HepG2 (cell line): ENCODE measurements at regions not wholly inside any gene's neighbourhood (a gene's known extent, or its start where the extent isn't known, plus 50 kb on each side); places are given as distances from the start of the nearest gene placed in this dataset.

ENCODE experiments used
- ATAC-seq: fragments of 200-7000 bp; cut with Tn5 transposase; 3 replicates; pipeline ENCODE4 v1.9.1; 2020; ENCODE audit warnings: mild to moderate bottlenecking, moderate library complexity
- BruUV-seq: library from RNA; stranded (reverse); fragments of 400-500 nt; replicated peaks from 2 replicates; lab custom pipeline; 2021; lab: Mats Ljungman, UMichigan
- CTCF ChIA-PET: fragments of 300-600 bp; formaldehyde crosslinking; extraction: SDS; loops from one replicate; lab custom pipeline; 2021; ENCODE audit warnings: low total read pairs, inconsistent platforms, low intra/inter-chr PET ratio; lab: Yijun Ruan, JAX
- POLR2A ChIA-PET: fragments of 350-600 bp; sonication (Branson Sonifier 250); formaldehyde crosslinking; loops from one replicate; lab custom pipeline; 2020; ENCODE audit warnings: antibody characterized with exemption, inconsistent platforms; lab: Yijun Ruan, JAX
- DNase-seq: peaks from one replicate; pipeline ENCODE4 v3.0.0-alpha.2; 2015; ENCODE audit warnings: low spot score
- FAIRE-seq: peaks from 3 replicates; lab custom pipeline; 2011; peaks lifted over from hg19 to GRCh38; lab: Jason Lieb, UNC
- H2AFZ ChIP-seq: one replicate; pipeline ENCODE4 v1.6.1; 2011; ENCODE audit warnings: low read length, inconsistent platforms
- H3K27ac ChIP-seq: fragments of 300-600 bp; 3 replicates; pipeline ENCODE4 v1.8.0; 2011; ENCODE audit warnings: mixed run types, mild to moderate bottlenecking, mixed read lengths, low read length, inconsistent platforms; ENCODE audit not compliant: insufficient read depth; ENCODE audit errors: extremely low read length
- H3K27me3 ChIP-seq, 2 experiments: fragments of 200-600 bp in 1 of 2; 2 replicates in 1 of 2; 3 replicates in 1 of 2; pipeline versions ENCODE4 v1.6.0 to v1.8.0; 2011; ENCODE audit warnings: low read length in 2 of 2, mild to moderate bottlenecking in 2 of 2, moderate library complexity in 2 of 2, inconsistent platforms in 1 of 2; ENCODE audit not compliant: insufficient read depth in 2 of 2, control insufficient read depth in 1 of 2
- H3K36me3 ChIP-seq, 2 experiments: fragments of 200-600 bp in 1 of 2; replicated peaks in 1 of 2; 2 replicates in 1 of 2; 3 replicates in 1 of 2; pipeline versions ENCODE4 v1.5.1 to v1.8.0; 2011; ENCODE audit warnings: low read length in 2 of 2, inconsistent platforms in 1 of 2; ENCODE audit not compliant: insufficient read depth in 2 of 2, control insufficient read depth in 1 of 2
- H3K4me1 ChIP-seq: 2 replicates; pipeline ENCODE4 v1.5.1; 2012; ENCODE audit warnings: low read length, inconsistent platforms; ENCODE audit not compliant: insufficient read depth
- H3K4me2 ChIP-seq: 2 replicates; pipeline ENCODE4 v1.6.0; 2011; ENCODE audit warnings: low read depth, low read length, inconsistent platforms
- H3K4me3 ChIP-seq, 3 experiments: fragments of 200-600 bp in 1 of 3; sonication (generic), shearing (Covaris generic) in 1 of 3; replicated peaks in 1 of 3; 2 replicates each; pipeline ENCODE4 v1.5.1; 2011 to 2016; ENCODE audit warnings: low read length in 3 of 3, inconsistent platforms in 2 of 3, low read depth in 2 of 3, mild to moderate bottlenecking in 2 of 3, control low read depth in 1 of 3, mixed read lengths in 1 of 3; ENCODE audit not compliant: insufficient read depth in 1 of 3
- H3K79me2 ChIP-seq: one replicate; pipeline ENCODE4 v1.6.1; 2011; ENCODE audit warnings: low read length, inconsistent platforms; ENCODE audit not compliant: insufficient read depth
- H3K9ac ChIP-seq: 2 replicates; pipeline ENCODE4 v1.6.0; 2011; ENCODE audit warnings: mild to moderate bottlenecking, low read depth, low read length, inconsistent platforms; ENCODE audit not compliant: insufficient read depth
- H3K9me3 ChIP-seq: 2 replicates; pipeline ENCODE4 v1.5.1; 2012; ENCODE audit warnings: mild to moderate bottlenecking, low read length
- H4K20me1 ChIP-seq: 2 replicates; pipeline ENCODE4 v1.6.0; 2011; ENCODE audit warnings: inconsistent platforms, mild to moderate bottlenecking, low read length, moderate library complexity; ENCODE audit not compliant: insufficient read depth
- BCL6 ChIP-seq: IDR thresholded peaks from 2 replicates; pipeline ENCODE4 v1.6.1; 2016; ENCODE audit warnings: missing genetic modification reagents, missing compliant biosample characterization
- CEBPB ChIP-seq: IDR thresholded peaks from 2 replicates; pipeline ENCODE4 v1.6.1; 2011; ENCODE audit warnings: low read depth, low read length, improper control_type of control experiment, borderline replicate concordance
- ETV5 ChIP-seq: IDR thresholded peaks from 2 replicates; pipeline ENCODE4 v1.6.1; 2018; ENCODE audit warnings: missing biosample characterization, missing genetic modification reagents, inconsistent platforms, borderline replicate concordance
- KIAA2018 ChIP-seq: sonication (generic); formaldehyde crosslinking; IDR thresholded peaks from 2 replicates; pipeline ENCODE4 v1.5.0; 2020; ENCODE audit warnings: mild to moderate bottlenecking, missing genetic modification reagents, borderline replicate concordance
- KLF12 ChIP-seq: sonication (generic); formaldehyde crosslinking; IDR thresholded peaks from 2 replicates; pipeline ENCODE4 v1.4.0; 2020; ENCODE audit warnings: missing genetic modification reagents, borderline replicate concordance
- KMT2B ChIP-seq: IDR thresholded peaks from 2 replicates; pipeline ENCODE4 v1.6.1; 2016; ENCODE audit warnings: missing genetic modification reagents, missing compliant biosample characterization
- NR2F1 ChIP-seq, 2 experiments: fragments of 450-650 bp in 1 of 2; formaldehyde crosslinking in 1 of 2; IDR thresholded peaks; 2 replicates each; pipeline versions ENCODE4 v1.5.0 to v1.6.1; 2016 to 2020; ENCODE audit warnings: mild to moderate bottlenecking in 1 of 2, missing compliant biosample characterization in 1 of 2, missing genetic modification reagents in 1 of 2, moderate library complexity in 1 of 2
- POGZ ChIP-seq: sonication (generic); formaldehyde crosslinking; IDR thresholded peaks from 2 replicates; pipeline ENCODE4 v1.4.0; 2020; ENCODE audit warnings: mild to moderate bottlenecking, missing genetic modification reagents
- SPEN ChIP-seq: sonication (generic); formaldehyde crosslinking; IDR thresholded peaks from 2 replicates; pipeline ENCODE4 v1.5.1; 2020; ENCODE audit warnings: low read depth, mild to moderate bottlenecking, missing genetic modification reagents
- TOE1 ChIP-seq: sonication (generic); formaldehyde crosslinking; IDR thresholded peaks from 2 replicates; pipeline ENCODE4 v1.4.0; 2020; ENCODE audit warnings: mild to moderate bottlenecking, missing genetic modification reagents
- ZFP62 ChIP-seq: sonication (generic); formaldehyde crosslinking; IDR thresholded peaks from 2 replicates; pipeline ENCODE4 v1.4.0; 2020; ENCODE audit warnings: missing genetic modification reagents
- ZNF225 ChIP-seq: sonication (generic); formaldehyde crosslinking; IDR thresholded peaks from 2 replicates; pipeline ENCODE4 v1.4.0; 2020; ENCODE audit warnings: mild to moderate bottlenecking, missing genetic modification reagents
- ZSCAN22 ChIP-seq: sonication (generic); formaldehyde crosslinking; IDR thresholded peaks from 2 replicates; pipeline ENCODE4 v1.4.0; 2020; ENCODE audit warnings: mild to moderate bottlenecking, missing genetic modification reagents
- WGBS: methylation state at CpG from one replicate; pipeline ENCODE4 v1.1.6; 2017; ENCODE audit warnings: low lambda C conversion rate; 5-methylcytosine and 5-hydroxymethylcytosine counted together
- in situ Hi-C: cut with HindIII; loops from 2 replicates; pipeline ENCODE4 v1.10.0; 2017; ENCODE audit warnings: low pct_unique_long_range_greater_than_20kb; ENCODE audit not compliant: extremely low pct_ligation_motif_present
- intact Hi-C: fragments of 100-400 bp; cut with micrococcal nuclease; formaldehyde crosslinking; loops from one replicate; pipeline ENCODE4 v1.10.0; 2022; ENCODE audit not compliant: unreplicated experiment

GRCh38 chr10:84681781-84682180, 353.4 kb downstream of the CCSER2 start:
- Histone ChIP-seq H4K20me1 (no peaks in the 10 kb centered on the region), H3K9me3 (no peaks in the 10 kb centered on the region), H3K36me3 (no peaks in the 10 kb centered on the region), H3K27me3 (no peaks in the 10 kb centered on the region; a peak in 2 of 5 replicates), H3K4me3 (no peak overlapping the region), H3K4me2 (no peak overlapping the region), H3K79me2 (no peaks in the 10 kb centered on the region), H3K9ac (no peak overlapping the region), H3K27ac (no peak overlapping the region), H2AFZ (no peak overlapping the region), H3K4me1 (no peaks in the 10 kb centered on the region)
- no peak for ATAC-seq
- intact Hi-C loops (no loop called here), in situ Hi-C loops (no loop called here)
- BruUV-seq = no TSS peak
- WGBS = 5% methylated on average over 3 of the region's 3 CpGs
- no peak for TF ChIP-seq SPEN (CRISPR knock-in tag)
- TF ChIP-seq NR2F1 (CRISPR knock-in tag; IDR thresholded peaks at IDR 0.05) = no peak
- TF ChIP-seq CEBPB = no peak
- no peak for TF ChIP-seq TOE1
- no peak for TF ChIP-seq KMT2B
- TF ChIP-seq ETV5 (CRISPR knock-in tag) = no peak
- TF ChIP-seq ZFP62 (CRISPR knock-in tag) = no peak
- no peak for TF ChIP-seq KLF12
- TF ChIP-seq POGZ (CRISPR knock-in tag) = no peak
- no peak for TF ChIP-seq BCL6 (CRISPR knock-in tag)
- no peak for TF ChIP-seq KIAA2018
- no peak for TF ChIP-seq ZSCAN22 (CRISPR knock-in tag)
- TF ChIP-seq ZNF225 (CRISPR knock-in tag) = no peak
- ChIA-PET POLR2A (no interaction called here), CTCF (no interaction called here)
- no peak for DNase-seq
- no peak for FAIRE-seq
